GM21526 (cell line): ENCODE measurements at regions not wholly inside any gene's neighbourhood (a gene's known extent, or its start where the extent isn't known, plus 50 kb on each side); places are given as distances from the start of the nearest gene placed in this dataset.
"Not testable (repeated sequence)": the region's sequence is repeated elsewhere in the genome, so short reads cannot be mapped to it uniquely, and the experiment has no call there.

Experiments
- ATAC-seq: cut with Tn5 transposase; IDR thresholded peaks from one replicate; pipeline ENCODE4 v1.9.1; 2021; ENCODE audit warnings: moderate library complexity; ENCODE audit not compliant: unreplicated experiment, low FRiP score

GRCh38 chr4:163680386-163681098 lies 186.1 kb downstream of the TMA16 start:
- no peak for ATAC-seq

GRCh38 chr4:163681208-163681821 lies 186.8 kb downstream of the TMA16 start:
- ATAC-seq = peak; percentile 93

GRCh38 chr4:163688856-163689255 lies 194.4 kb downstream of the TMA16 start:
- ATAC-seq = no peak

- no peak for ATAC-seq
These were observed 198.7 kb downstream of the TMA16 start for GRCh38 chr4:163693211-163693610.

GRCh38 chr4:163693776-163694175 lies 199.3 kb downstream of the TMA16 start:
- ATAC-seq = no peak

GRCh38 chr4:163694385-163694784 lies 199.9 kb downstream of the TMA16 start:
- ATAC-seq = no peak

GRCh38 chr4:163697121-163697520 lies 202.6 kb downstream of the TMA16 start:
- ATAC-seq = no peak

- not testable (repeated sequence) for ATAC-seq
These were observed 205.9 kb downstream of the TMA16 start for GRCh38 chr4:163700383-163700782.

GRCh38 chr4:163701916-163702315 lies 207.4 kb downstream of the TMA16 start:
- peak; percentile 97 for ATAC-seq

- no peak for ATAC-seq
These were observed 208.2 kb downstream of the TMA16 start for GRCh38 chr4:163702736-163703135.

- no peak for ATAC-seq
These were observed 208.8 kb downstream of the TMA16 start for GRCh38 chr4:163703251-163703650.

GRCh38 chr4:163707873-163708272 lies 213.4 kb downstream of the TMA16 start:
- ATAC-seq = no peak

GRCh38 chr4:163709601-163710000 lies 215.1 kb downstream of the TMA16 start:
- no peak for ATAC-seq

- ATAC-seq = no peak
These were observed 215.7 kb downstream of the TMA16 start for GRCh38 chr4:163710158-163710557.

- ATAC-seq = not testable (repeated sequence)
These were observed 230.0 kb downstream of the TMA16 start for GRCh38 chr4:163724495-163724894.

GRCh38 chr4:163726641-163727040 lies 232.2 kb downstream of the TMA16 start:
- ATAC-seq = no peak

GRCh38 chr4:163731071-163731470 lies 236.6 kb downstream of the TMA16 start:
- no peak for ATAC-seq

GRCh38 chr4:163732473-163732872 lies 238.0 kb downstream of the TMA16 start:
- no peak for ATAC-seq

GRCh38 chr4:163736876-163737275 lies 242.4 kb downstream of the TMA16 start:
- no peak for ATAC-seq

GRCh38 chr4:163737846-163738245 lies 243.4 kb downstream of the TMA16 start:
- not testable (repeated sequence) for ATAC-seq

- no peak for ATAC-seq
These were observed 244.0 kb downstream of the TMA16 start for GRCh38 chr4:163738521-163738920.

GRCh38 chr4:163744861-163745260 lies 250.4 kb downstream of the TMA16 start:
- ATAC-seq = peak; percentile 95
